Stimulated activated naive CD8-positive, alpha-beta T cell treated with anti-CD3 and anti-CD28 coated beads, Interleukin-15, Interleukin-2, amounts not matched to agents 100 ng/mL and 50 ng/mL, for 24 hours (primary cell): ENCODE measurements at regions not wholly inside any gene's neighbourhood (a gene's known extent, or its start where the extent isn't known, plus 50 kb on each side); places are given as distances from the start of the nearest gene placed in this dataset.
"Not testable (repeated sequence)": the region's sequence is repeated elsewhere in the genome, so short reads cannot be mapped to it uniquely, and the experiment has no call there.

Experiments used
- H3K27ac Mint-ChIP-seq: one replicate; pipeline ENCODE4 v1.8.0; 2021; ENCODE audit warnings: mild to moderate bottlenecking, mixed read lengths
- H3K27me3 Mint-ChIP-seq: one replicate; pipeline ENCODE4 v1.8.0; 2021; ENCODE audit warnings: mixed read lengths
- H3K36me3 Mint-ChIP-seq: one replicate; pipeline ENCODE4 v1.8.0; 2021; ENCODE audit warnings: low read depth, mixed read lengths
- H3K4me1 Mint-ChIP-seq: one replicate; pipeline ENCODE4 v1.8.0; 2021; ENCODE audit warnings: low read depth, mixed read lengths
- H3K4me3 Mint-ChIP-seq: one replicate; pipeline ENCODE4 v1.8.0; 2021; ENCODE audit warnings: mild to moderate bottlenecking, mixed read lengths
- H3K9me3 Mint-ChIP-seq: one replicate; pipeline ENCODE4 v1.8.0; 2021; ENCODE audit warnings: mixed read lengths

DNA sequence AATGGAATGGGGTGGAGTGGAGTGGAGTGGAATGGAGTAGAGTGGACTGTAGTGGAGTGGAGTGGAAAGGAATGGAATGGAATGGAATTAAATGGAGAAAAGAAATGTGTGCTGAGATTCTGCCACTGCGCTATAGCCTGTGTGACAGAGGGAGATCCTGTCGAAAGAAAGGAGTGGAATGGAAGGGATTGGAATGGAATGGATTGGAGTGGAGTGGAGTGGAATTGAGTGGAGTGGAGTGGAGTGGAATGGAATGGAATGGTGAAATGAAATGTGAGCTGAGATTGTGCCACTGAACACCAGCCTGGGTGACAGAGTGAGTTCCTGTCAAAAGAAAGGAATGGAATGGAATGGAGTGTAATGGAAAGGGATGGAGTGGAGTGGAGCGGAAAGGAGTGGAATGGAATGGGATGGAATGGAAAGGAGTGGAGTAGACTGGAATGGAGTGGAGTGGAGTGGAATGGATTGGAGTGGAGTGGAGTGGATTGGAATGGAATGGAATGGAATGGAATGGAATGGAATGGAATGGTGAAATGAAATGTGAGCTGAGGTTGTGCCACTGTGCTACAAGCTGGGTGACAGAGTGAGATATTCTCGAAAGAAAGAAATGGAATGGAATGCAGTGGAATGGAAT, 603.3 kb downstream of the TP53TG3F start:
- Mint-ChIP-seq H3K36me3 (peaks cover 35% of the 10 kb centered on the region), H3K9me3 (peaks cover 40% of the 10 kb centered on the region)
- not testable (repeated sequence) for H3K4me3 Mint-ChIP-seq, H3K4me1 Mint-ChIP-seq, H3K27me3 Mint-ChIP-seq, H3K27ac Mint-ChIP-seq

DNA sequence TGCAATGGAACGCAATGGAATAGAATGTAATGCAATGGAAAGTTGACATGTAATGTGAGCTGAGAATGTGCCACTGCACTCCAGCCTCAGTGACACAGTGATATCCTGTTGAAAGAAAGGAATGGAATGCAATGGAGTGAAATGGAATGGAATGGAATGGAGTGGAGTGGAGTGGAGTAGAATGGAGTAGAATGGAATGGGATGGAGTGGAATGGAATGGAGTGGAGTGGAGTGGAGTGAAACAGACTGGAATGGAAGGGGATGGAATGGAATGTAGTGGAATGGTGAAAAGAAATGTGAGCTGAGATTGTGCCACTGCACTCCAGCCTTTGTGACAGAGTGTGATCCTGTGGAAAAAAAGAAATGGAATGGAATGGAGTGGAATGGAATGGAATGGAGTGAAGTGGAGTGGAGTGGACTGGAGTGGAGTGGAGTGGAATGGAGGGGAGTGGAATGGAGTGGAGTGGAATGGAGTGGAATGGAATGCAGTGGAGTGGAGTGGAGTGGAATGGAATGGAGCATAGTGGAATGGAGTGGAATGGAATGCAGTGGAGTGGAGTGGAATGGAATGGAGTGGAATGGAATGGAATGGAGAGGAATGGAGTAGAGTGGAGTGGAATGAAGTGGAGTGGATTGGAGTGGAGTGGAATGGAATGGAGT, 604.2 kb downstream of the TP53TG3F start:
- H3K9me3 Mint-ChIP-seq, result peaks cover 44% of the 10 kb centered on the region
- not testable (repeated sequence) for H3K27me3 Mint-ChIP-seq, H3K27ac Mint-ChIP-seq, H3K4me3 Mint-ChIP-seq, H3K4me1 Mint-ChIP-seq
- H3K36me3 Mint-ChIP-seq, result peaks cover 35% of the 10 kb centered on the region

DNA sequence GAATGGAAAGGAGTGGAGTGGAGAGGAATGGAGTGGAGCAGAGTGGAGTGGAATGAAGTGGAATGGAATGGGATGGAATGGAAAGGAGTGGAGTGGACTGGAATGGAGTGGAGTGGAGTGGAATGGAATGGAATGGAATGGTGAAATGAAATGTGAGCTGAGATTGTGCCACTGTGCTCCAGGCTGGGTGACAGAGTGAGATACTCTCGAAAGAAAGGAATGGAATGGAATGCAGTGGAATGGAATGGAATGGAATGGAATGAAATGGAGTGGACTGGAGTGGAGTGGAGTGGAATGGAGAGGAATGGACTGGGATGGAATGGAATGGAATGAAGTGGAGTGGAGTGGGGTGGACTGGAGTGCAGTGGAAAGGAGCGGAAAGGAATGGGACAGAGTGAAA, 605.2 kb downstream of the TP53TG3F start:
- Mint-ChIP-seq H3K36me3 (peaks cover 35% of the 10 kb centered on the region), H3K9me3 (peaks cover 46% of the 10 kb centered on the region)
- H3K27me3 Mint-ChIP-seq, H3K4me3 Mint-ChIP-seq, H3K4me1 Mint-ChIP-seq, H3K27ac Mint-ChIP-seq: not testable (repeated sequence)

DNA sequence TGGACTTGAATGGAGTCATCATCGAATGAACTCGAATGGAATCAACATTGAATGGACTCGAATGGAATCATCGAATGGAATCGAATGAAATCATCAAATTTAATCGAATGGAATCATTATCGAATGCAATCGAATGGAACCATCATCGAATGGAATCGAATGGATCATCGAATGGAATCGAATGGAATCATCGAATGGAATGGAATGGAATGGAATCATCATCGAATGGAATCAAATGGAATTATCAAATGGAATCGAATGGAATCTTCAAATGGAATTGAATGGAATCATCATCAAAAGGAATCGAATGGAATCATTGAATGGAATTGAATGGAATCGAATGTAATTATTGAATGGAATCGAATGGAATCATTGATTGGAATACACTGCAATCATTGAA, 610.3 kb downstream of the TP53TG3F start:
- not testable (repeated sequence) for H3K27ac Mint-ChIP-seq, H3K27me3 Mint-ChIP-seq, H3K4me1 Mint-ChIP-seq, H3K4me3 Mint-ChIP-seq
- Mint-ChIP-seq H3K9me3 (peaks cover 20% of the 10 kb centered on the region), H3K36me3 (peaks cover 17% of the 10 kb centered on the region)

DNA sequence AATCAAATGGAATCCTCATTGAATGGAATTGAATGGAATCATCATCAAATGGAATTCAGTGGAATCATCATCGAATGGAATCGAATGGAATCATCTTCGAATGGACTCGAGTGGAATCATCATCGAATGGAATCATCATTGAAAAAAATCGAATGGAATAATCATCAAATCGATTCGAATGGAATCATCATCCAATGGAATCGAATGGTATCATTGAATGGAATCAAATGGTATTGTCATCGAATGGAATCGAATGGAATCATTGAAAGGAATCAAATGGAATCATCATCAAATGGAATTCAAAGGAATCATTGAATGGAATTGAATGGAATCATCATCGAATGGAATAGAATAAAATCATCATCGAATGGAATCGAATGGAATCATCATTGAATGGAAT, 619.3 kb downstream of the TP53TG3F start:
- H3K9me3 Mint-ChIP-seq, result peaks cover 53% of the 10 kb centered on the region
- peaks cover 25% of the 10 kb centered on the region for H3K36me3 Mint-ChIP-seq
- H3K27ac Mint-ChIP-seq, result no peak overlapping the region
- no peak overlapping the region for H3K4me3 Mint-ChIP-seq
- no peaks in the 10 kb centered on the region for H3K27me3 Mint-ChIP-seq
- H3K4me1 Mint-ChIP-seq, result no peaks in the 10 kb centered on the region

DNA sequence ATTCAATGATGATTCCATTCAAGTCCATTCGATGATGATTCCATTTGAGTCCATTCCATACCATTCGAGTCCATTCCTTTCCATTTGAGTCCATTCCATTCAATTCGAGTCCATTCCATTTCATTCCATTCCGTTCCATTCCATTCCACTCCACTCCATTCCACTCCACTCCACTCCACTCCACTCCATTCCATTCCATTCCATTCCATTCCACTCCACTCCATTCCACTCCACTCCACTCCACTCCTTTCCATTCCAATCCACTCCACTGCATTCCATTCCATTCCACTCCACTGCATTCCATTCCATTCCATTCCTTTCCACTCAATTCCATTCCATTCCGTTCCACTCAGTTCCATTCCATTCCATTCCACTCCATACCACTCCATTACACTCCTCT, 625.6 kb downstream of the TP53TG3F start:
- not testable (repeated sequence) for H3K4me1 Mint-ChIP-seq, H3K27me3 Mint-ChIP-seq, H3K27ac Mint-ChIP-seq, H3K4me3 Mint-ChIP-seq
- Mint-ChIP-seq H3K36me3 (peaks cover 46% of the 10 kb centered on the region), H3K9me3 (peaks cover 67% of the 10 kb centered on the region)

DNA sequence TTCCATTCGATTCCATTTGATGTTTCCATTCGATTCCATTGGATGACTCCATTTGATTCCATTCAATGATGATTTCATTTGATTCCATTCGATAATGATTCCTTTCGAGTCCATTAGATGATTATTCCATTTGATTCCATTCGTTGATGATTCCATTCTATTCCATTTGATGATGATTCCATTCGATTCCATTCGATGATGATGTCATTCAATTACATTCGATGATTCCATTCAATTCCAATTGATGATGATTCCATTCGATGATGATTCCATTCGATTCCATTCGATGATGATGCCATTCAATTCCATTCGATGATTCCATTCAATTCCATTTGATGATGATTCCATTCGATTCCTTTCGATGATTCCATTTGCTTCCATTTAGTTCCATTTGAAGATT, 635.6 kb downstream of the TP53TG3F start:
- H3K4me3 Mint-ChIP-seq, H3K4me1 Mint-ChIP-seq, H3K27ac Mint-ChIP-seq, H3K27me3 Mint-ChIP-seq: not testable (repeated sequence)
- Mint-ChIP-seq H3K9me3 (peaks cover 72% of the 10 kb centered on the region), H3K36me3 (peaks cover 66% of the 10 kb centered on the region)

DNA sequence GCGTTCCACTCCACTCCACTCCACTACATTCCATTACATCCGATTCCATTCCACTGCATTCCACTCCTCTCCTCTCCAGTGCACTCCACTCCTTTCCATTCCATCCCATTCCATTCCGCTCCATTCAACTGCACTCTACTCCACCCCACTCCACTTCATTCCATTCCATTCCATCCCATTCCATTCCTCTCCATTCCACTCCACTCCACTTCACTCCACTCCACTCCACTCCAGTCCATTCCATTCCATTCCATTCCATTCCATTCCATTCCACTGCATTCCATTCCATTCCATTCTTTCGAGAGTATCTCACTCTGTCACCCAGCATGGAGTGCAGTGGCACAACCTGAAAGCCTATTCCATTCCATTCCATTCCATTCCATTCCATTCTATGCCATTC, 637.5 kb downstream of the TP53TG3F start:
- H3K27me3 Mint-ChIP-seq, H3K4me1 Mint-ChIP-seq, H3K4me3 Mint-ChIP-seq, H3K27ac Mint-ChIP-seq: not testable (repeated sequence)
- Mint-ChIP-seq H3K36me3 (peaks cover 53% of the 10 kb centered on the region), H3K9me3 (peaks cover 62% of the 10 kb centered on the region)

DNA sequence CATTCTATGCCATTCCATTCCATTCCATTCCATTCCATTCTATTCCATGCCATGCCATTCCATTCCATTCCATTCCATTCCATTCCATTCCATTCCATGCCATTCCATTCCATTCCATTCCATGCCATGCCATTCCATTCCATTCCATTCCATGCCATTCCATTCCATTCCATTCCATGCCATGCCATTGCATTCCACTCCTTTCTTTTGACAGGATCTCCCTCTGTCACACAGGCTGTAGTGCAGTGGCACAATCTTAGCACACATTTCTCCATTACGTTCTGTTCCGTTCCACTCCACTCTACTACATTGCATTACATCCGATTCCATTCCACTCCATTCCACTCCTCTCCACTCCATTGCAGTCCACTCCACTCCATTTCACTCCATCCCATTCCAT, 637.9 kb downstream of the TP53TG3F start:
- H3K4me1 Mint-ChIP-seq, H3K27me3 Mint-ChIP-seq, H3K4me3 Mint-ChIP-seq, H3K27ac Mint-ChIP-seq: not testable (repeated sequence)
- Mint-ChIP-seq H3K36me3 (peaks cover 49% of the 10 kb centered on the region), H3K9me3 (peaks cover 58% of the 10 kb centered on the region)

DNA sequence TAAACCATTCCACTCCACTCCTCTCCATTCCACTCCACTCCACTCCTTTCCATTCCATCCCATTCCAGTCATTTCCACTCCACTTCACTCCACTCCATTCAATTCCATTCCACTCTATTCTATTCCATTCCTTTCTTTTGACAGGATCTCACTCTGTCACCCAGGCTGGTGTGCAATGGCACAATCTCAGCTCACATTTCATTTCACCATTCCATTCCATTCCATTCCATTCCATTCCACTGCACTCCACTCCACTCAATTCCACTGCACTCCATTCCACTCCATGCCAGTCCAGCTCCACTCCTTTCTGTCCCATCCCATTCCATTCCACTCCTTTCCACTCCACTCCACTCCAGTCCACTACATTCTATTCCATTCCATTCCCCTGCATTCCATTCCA, 638.6 kb downstream of the TP53TG3F start:
- H3K4me3 Mint-ChIP-seq, H3K4me1 Mint-ChIP-seq, H3K27ac Mint-ChIP-seq, H3K27me3 Mint-ChIP-seq: not testable (repeated sequence)
- Mint-ChIP-seq H3K36me3 (peaks cover 42% of the 10 kb centered on the region), H3K9me3 (peaks cover 53% of the 10 kb centered on the region)

DNA sequence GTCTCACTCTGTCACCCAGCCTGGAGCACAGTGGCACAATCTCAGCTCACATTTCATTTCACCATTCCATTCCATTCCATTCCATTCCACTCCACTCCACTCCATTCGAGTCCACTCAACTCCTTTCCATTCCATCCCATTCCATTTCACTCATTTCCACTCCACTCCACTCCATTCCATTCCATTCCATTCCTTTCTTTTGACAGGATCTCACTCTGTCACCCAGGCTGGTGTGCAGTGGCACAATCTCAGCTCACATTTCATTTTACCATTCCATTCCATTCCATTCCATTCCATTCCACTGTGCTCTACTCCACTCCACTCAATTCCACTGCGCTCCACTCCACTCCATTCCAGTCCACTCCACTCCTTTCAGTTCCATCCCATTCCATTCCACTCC, 639.6 kb downstream of the TP53TG3F start:
- not testable (repeated sequence) for H3K27me3 Mint-ChIP-seq, H3K4me1 Mint-ChIP-seq, H3K27ac Mint-ChIP-seq, H3K4me3 Mint-ChIP-seq
- Mint-ChIP-seq H3K9me3 (peaks cover 53% of the 10 kb centered on the region), H3K36me3 (peaks cover 39% of the 10 kb centered on the region)
